PFSK-1 (cell line): ENCODE measurements at regions not wholly inside any gene's neighbourhood (a gene's known extent, or its start where the extent isn't known, plus 50 kb on each side); places are given as distances from the start of the nearest gene placed in this dataset.

Experiments
- FOXP2 ChIP-seq: optimal IDR thresholded peaks from 2 replicates; pipeline ENCODE3; 2011; ENCODE audit warnings: borderline replicate concordance, control low read depth, inconsistent platforms; ENCODE audit not compliant: insufficient read depth; ENCODE audit errors: extremely low read length, extremely low read depth
- POLR2AphosphoS5 ChIP-seq: IDR thresholded peaks from 2 replicates; pipeline ENCODE4 v1.6.1; 2012; ENCODE audit warnings: low read depth, mild to moderate bottlenecking, control low read depth, low read length, moderate library complexity
- REST ChIP-seq, 2 experiments: IDR thresholded peaks; 2 replicates each; pipeline versions ENCODE4 v1.6.1 to v1.8.0; 2011 to 2012; ENCODE audit warnings: low read depth in 2 of 2, low read length in 2 of 2, control low read depth in 1 of 2, inconsistent platforms in 1 of 2, mild to moderate bottlenecking in 1 of 2, moderate library complexity in 1 of 2; ENCODE audit not compliant: insufficient read depth in 1 of 2
- SIN3A ChIP-seq: IDR thresholded peaks from 2 replicates; pipeline ENCODE4 v1.6.1; 2012; ENCODE audit warnings: mild to moderate bottlenecking, low read length, moderate library complexity, borderline replicate concordance; ENCODE audit not compliant: insufficient read depth
- TAF1 ChIP-seq: IDR thresholded peaks from 2 replicates; pipeline ENCODE4 v1.6.1; 2012; ENCODE audit warnings: low read length, control low read depth, borderline replicate concordance; ENCODE audit not compliant: insufficient read depth

GRCh38 chr2:118565786-118566540 lies 281.5 kb downstream of the EN1 start:
- no peak for TF ChIP-seq FOXP2
- no peak for TF ChIP-seq TAF1
- no peak for TF ChIP-seq REST (IDR thresholded peaks at IDR 0.05; ENCODE audit: insufficient read depth in 1 of 2, low read depth in 2 of 2, low read length in 2 of 2)
- TF ChIP-seq SIN3A: no peak
- no peak for TF ChIP-seq POLR2AphosphoS5

- TF ChIP-seq POLR2AphosphoS5: no peak
- no peak for TF ChIP-seq SIN3A
- TF ChIP-seq FOXP2: no peak
- no peak for TF ChIP-seq REST (IDR thresholded peaks at IDR 0.05; ENCODE audit: insufficient read depth in 1 of 2, low read depth in 2 of 2, low read length in 2 of 2)
- TF ChIP-seq TAF1: no peak
Observed at GRCh38 chr2:118565301-118565700, 282.1 kb downstream of the EN1 start.

- TF ChIP-seq REST (IDR thresholded peaks at IDR 0.05; ENCODE audit: insufficient read depth in 1 of 2, low read depth in 2 of 2, low read length in 2 of 2): no peak
- TF ChIP-seq POLR2AphosphoS5: no peak
Observed at GRCh38 chr2:118562144-118562543, 285.3 kb downstream of the EN1 start.

- TF ChIP-seq TAF1 (no peak), SIN3A (no peak), REST (IDR thresholded peaks at IDR 0.05; ENCODE audit: insufficient read depth in 1 of 2, low read depth in 2 of 2, low read length in 2 of 2) (no peak), FOXP2 (no peak), POLR2AphosphoS5 (no peak)
Observed at GRCh38 chr2:118558846-118559245, 288.6 kb downstream of the EN1 start.

- no peak for TF ChIP-seq FOXP2
Observed at GRCh38 chr2:118557791-118558190, 289.7 kb downstream of the EN1 start.
